GM12878 (cell line): ENCODE measurements at regions not wholly inside any gene's neighbourhood (a gene's known extent, or its start where the extent isn't known, plus 50 kb on each side); places are given as distances from the start of the nearest gene placed in this dataset.

Source experiments
- ATAC-seq: fragments of 200-7000 bp; cut with Tn5 transposase; 3 replicates; pipeline ENCODE4 v1.9.1; 2020; ENCODE audit warnings: mild to moderate bottlenecking, moderate library complexity
- BruUV-seq: library from RNA; stranded (reverse); fragments of 400-500 nt; replicated peaks from 2 replicates; lab custom pipeline; 2021; lab: Mats Ljungman, UMichigan
- CTCF ChIA-PET: fragments of 300-600 bp; sonication (Branson Sonifier 250); formaldehyde crosslinking; extraction: SDS; loops from one replicate; lab custom pipeline; 2021; ENCODE audit warnings: inconsistent platforms; lab: Yijun Ruan, JAX
- POLR2A ChIA-PET: fragments of 350-600 bp; formaldehyde crosslinking; extraction: SDS; loops from one replicate; lab custom pipeline; 2021; ENCODE audit warnings: inconsistent platforms; lab: Charles Lee
- RAD21 ChIA-PET: fragments of 300-600 bp; sonication (Branson Sonifier 250); formaldehyde crosslinking; loops from one replicate; lab custom pipeline; 2023; ENCODE audit warnings: antibody characterized with exemption; ENCODE audit not compliant: unreplicated experiment; lab: Charles Lee
- SMC1A ChIA-PET: fragments of 300-600 bp; sonication (Branson Sonifier 250); formaldehyde crosslinking; loops from one replicate; lab custom pipeline; 2023; ENCODE audit not compliant: unreplicated experiment, uncharacterized antibody; lab: Charles Lee
- DNase-seq: peaks from one replicate; pipeline ENCODE4 v3.0.0-alpha.2; 2011; ENCODE audit warnings: low read depth, low spot score
- FAIRE-seq: peaks from 3 replicates; lab custom pipeline; 2011; peaks lifted over from hg19 to GRCh38; lab: Jason Lieb, UNC
- H2AFZ ChIP-seq: 2 replicates; pipeline ENCODE4 v1.6.0; 2011; ENCODE audit warnings: low read depth, low read length, control low read depth; ENCODE audit not compliant: control insufficient read depth
- H3K27ac ChIP-seq: 2 replicates; pipeline ENCODE4 v1.5.1; 2011; ENCODE audit warnings: control low read depth; ENCODE audit not compliant: control insufficient read depth, insufficient read depth
- H3K27me3 ChIP-seq, 2 experiments: replicated peaks in 1 of 2; 2 replicates each; pipeline versions ENCODE4 v1.6.0 to v1.6.1; 2011; ENCODE audit warnings: low read length in 1 of 2; ENCODE audit not compliant: control insufficient read depth in 2 of 2, insufficient read depth in 2 of 2
- H3K36me3 ChIP-seq, 2 experiments: 2 replicates each; pipeline ENCODE4 v1.5.1; 2011; ENCODE audit warnings: low read length in 1 of 2; ENCODE audit not compliant: control insufficient read depth in 2 of 2, insufficient read depth in 2 of 2
- H3K4me1 ChIP-seq: 2 replicates; pipeline ENCODE4 v1.6.1; 2011; ENCODE audit warnings: mild to moderate bottlenecking, low read length, moderate library complexity, mixed read lengths; ENCODE audit not compliant: control insufficient read depth, insufficient read depth
- H3K4me2 ChIP-seq: 2 replicates; pipeline ENCODE4 v1.6.0; 2011; ENCODE audit warnings: control low read depth; ENCODE audit not compliant: control insufficient read depth, insufficient read depth
- H3K4me3 ChIP-seq: fragments of 200-600 bp; sonication (generic); 2 replicates; pipeline ENCODE4 v1.5.1; 2016
- H3K79me2 ChIP-seq: 2 replicates; pipeline ENCODE4 v1.6.0; 2011; ENCODE audit warnings: low read length; ENCODE audit not compliant: control insufficient read depth, insufficient read depth
- H3K9ac ChIP-seq: 2 replicates; pipeline ENCODE4 v1.8.0; 2011; ENCODE audit warnings: low read length, control low read depth, mixed read lengths; ENCODE audit not compliant: control insufficient read depth, insufficient read depth
- H3K9me3 ChIP-seq: replicated peaks from 3 replicates; pipeline ENCODE4 v1.5.1; 2011; ENCODE audit warnings: mild to moderate bottlenecking, low read length; ENCODE audit not compliant: control insufficient read depth, insufficient read depth
- H4K20me1 ChIP-seq: 2 replicates; pipeline ENCODE4 v1.6.0; 2011; ENCODE audit not compliant: control insufficient read depth, insufficient read depth
- HSF1 ChIP-seq: fragments of 150-350 bp; IDR thresholded peaks from 2 replicates; pipeline ENCODE4 v1.6.1; 2014; ENCODE audit warnings: mild to moderate bottlenecking, low read depth, low read length
- SIX5 ChIP-seq: IDR thresholded peaks from 2 replicates; pipeline ENCODE4 v1.6.1; 2011; ENCODE audit warnings: mild to moderate bottlenecking, low read depth, low read length, moderate library complexity; ENCODE audit not compliant: severe bottlenecking
- WGBS: methylation state at CpG from one replicate; pipeline ENCODE4 v1.1.6; 2016; ENCODE audit warnings: low lambda C conversion rate; ENCODE audit not compliant: insufficient replicate concordance, insufficient coverage; ENCODE audit errors: missing lambda C conversion rate; 5-methylcytosine and 5-hydroxymethylcytosine counted together
- in situ Hi-C: fragments of 300-500 bp; cut with MboI; formaldehyde crosslinking; loops from 9 replicates; pipeline ENCODE4 v1.14.3; 2018; ENCODE audit warnings: mixed read lengths
- intact Hi-C: fragments of 100-400 bp; cut with micrococcal nuclease; formaldehyde crosslinking; loops from one replicate; pipeline ENCODE4 v1.14.2; 2022; ENCODE audit not compliant: unreplicated experiment

GRCh38 chr13:30103161-30103840 lies 204.1 kb downstream of the KATNAL1 start (continued):
- TF ChIP-seq HSF1: no peak

- DNase-seq (no peak), ATAC-seq (no peak), FAIRE-seq (no peak)
- POLR2A ChIA-PET: no interaction called here
- H4K20me1 ChIP-seq: no peaks in the 10 kb centered on the region
- H3K4me3 ChIP-seq: no peak overlapping the region
- RAD21 ChIA-PET: no interaction called here
- in situ Hi-C loops (no loop called here), intact Hi-C loops (no loop called here)
- H3K27ac ChIP-seq: no peak overlapping the region
- no peaks in the 10 kb centered on the region for H3K9me3 ChIP-seq
- no peaks in the 10 kb centered on the region for H3K36me3 ChIP-seq
- no TSS peak for BruUV-seq
- TF ChIP-seq SIX5: no peak
- CTCF ChIA-PET: interaction anchor here (0.9 to 2.1 kb wide), 3 partner anchors 11 to 15 kb away, joined by 3 to 9 read pairs (median 4); no protein-coding TSS in a partner anchor
- no peak overlapping the region for H3K4me2 ChIP-seq
- WGBS: 71% methylated on average over 4 of the region's 4 CpGs
- H3K9ac ChIP-seq: no peak overlapping the region
- SMC1A ChIA-PET: interaction anchor here (1.8 kb wide), 1 partner anchor 11 kb away, joined by 7 read pairs; no protein-coding TSS in a partner anchor
- no peaks in the 10 kb centered on the region for H3K79me2 ChIP-seq
- peaks cover 0 to 3% of the 10 kb centered on the region in 2 experiments; a peak in 2 of 4 replicates for H3K27me3 ChIP-seq
- H3K4me1 ChIP-seq: no peaks in the 10 kb centered on the region
- H2AFZ ChIP-seq: no peak overlapping the region
Observed at GRCh38 chr13:30100226-30100625, 207.1 kb downstream of the KATNAL1 start.
